ENCODE measurements at regions not wholly inside any gene's neighbourhood (a gene's known extent, or its start where the extent isn't known, plus 50 kb on each side); places are given as distances from the start of the nearest gene placed in this dataset.

GRCh38 chr5:12175914-12176585 is 271.8 kb upstream of the CTNND2 start:
- no peak overlapping the region for H3K4me3 ChIP-seq (replicated peaks in 1 of 4; ENCODE audit: control extremely low read depth in 1 of 4, insufficient read depth in 1 of 4, low read depth in 3 of 4, low read length in 4 of 4)
- no peak for TF ChIP-seq CTCF (conservative IDR thresholded peaks at IDR 0.05 in 1 of 2, IDR thresholded peaks at IDR 0.05 in 1 of 2; ENCODE audit: low read depth in 1 of 2, low read length in 2 of 2)
- no peak for TF ChIP-seq EZH2 (IDR thresholded peaks at IDR 0.05; ENCODE audit: low read length, missing control alignments)
- no peak overlapping the region for H3K9ac ChIP-seq (ENCODE audit: insufficient read depth, low read length)
- no peak overlapping the region for H3K4me2 ChIP-seq (ENCODE audit: extremely low read depth, insufficient read depth, low read length)
- no peaks in the 10 kb centered on the region for H4K20me1 ChIP-seq (ENCODE audit: control insufficient read depth, extremely low read depth, insufficient read depth, low read length)
- H2AFZ ChIP-seq (ENCODE audit: low read length) = no peak overlapping the region
- H3K36me3 ChIP-seq (ENCODE audit: control insufficient read depth, insufficient read depth, low read length) = no peaks in the 10 kb centered on the region
- no peaks in the 10 kb centered on the region for H3K9me3 ChIP-seq (ENCODE audit: control insufficient read depth, insufficient read depth, low read depth, low read length)
- no peaks in the 10 kb centered on the region for H3K79me2 ChIP-seq (ENCODE audit: control insufficient read depth, insufficient read depth, low read length)
- H3K27ac ChIP-seq (ENCODE audit: insufficient read depth, low read length) = no peak overlapping the region
- H3K27me3 ChIP-seq (ENCODE audit: control insufficient read depth, insufficient read depth, low read length) = no peaks in the 10 kb centered on the region
- H3K4me1 ChIP-seq (ENCODE audit: control insufficient read depth, extremely low read depth, insufficient read depth, low read length) = no peaks in the 10 kb centered on the region
- no peak for DNase-seq (ENCODE audit: low read depth in 2 of 2)

GRCh38 chr5:12174734-12175133 is 270.5 kb upstream of the CTNND2 start:
- Histone ChIP-seq H3K4me3 (replicated peaks in 1 of 4; ENCODE audit: control extremely low read depth in 1 of 4, insufficient read depth in 1 of 4, low read depth in 3 of 4, low read length in 4 of 4) (no peak overlapping the region), H3K9me3 (ENCODE audit: control insufficient read depth, insufficient read depth, low read depth, low read length) (no peaks in the 10 kb centered on the region), H3K4me1 (ENCODE audit: control insufficient read depth, extremely low read depth, insufficient read depth, low read length) (no peaks in the 10 kb centered on the region), H3K36me3 (ENCODE audit: control insufficient read depth, insufficient read depth, low read length) (no peaks in the 10 kb centered on the region), H3K79me2 (ENCODE audit: control insufficient read depth, insufficient read depth, low read length) (no peaks in the 10 kb centered on the region), H3K27me3 (ENCODE audit: control insufficient read depth, insufficient read depth, low read length) (no peaks in the 10 kb centered on the region), H3K9ac (ENCODE audit: insufficient read depth, low read length) (no peak overlapping the region), H3K4me2 (ENCODE audit: extremely low read depth, insufficient read depth, low read length) (no peak overlapping the region), H4K20me1 (ENCODE audit: control insufficient read depth, extremely low read depth, insufficient read depth, low read length) (no peaks in the 10 kb centered on the region), H3K27ac (ENCODE audit: insufficient read depth, low read length) (no peak overlapping the region), H2AFZ (ENCODE audit: low read length) (no peak overlapping the region)
- TF ChIP-seq CTCF (conservative IDR thresholded peaks at IDR 0.05 in 1 of 2, IDR thresholded peaks at IDR 0.05 in 1 of 2; ENCODE audit: low read depth in 1 of 2, low read length in 2 of 2) = no peak
- no peak for TF ChIP-seq EZH2 (IDR thresholded peaks at IDR 0.05; ENCODE audit: low read length, missing control alignments)
- no peak for DNase-seq (ENCODE audit: low read depth in 2 of 2)

- no peak overlapping the region for H3K4me3 ChIP-seq (replicated peaks in 1 of 4; ENCODE audit: control extremely low read depth in 1 of 4, insufficient read depth in 1 of 4, low read depth in 3 of 4, low read length in 4 of 4)
- H4K20me1 ChIP-seq (ENCODE audit: control insufficient read depth, extremely low read depth, insufficient read depth, low read length) = no peaks in the 10 kb centered on the region
- H3K27me3 ChIP-seq (ENCODE audit: control insufficient read depth, insufficient read depth, low read length) = no peaks in the 10 kb centered on the region
- H3K79me2 ChIP-seq (ENCODE audit: control insufficient read depth, insufficient read depth, low read length) = no peaks in the 10 kb centered on the region
- H3K4me1 ChIP-seq (ENCODE audit: control insufficient read depth, extremely low read depth, insufficient read depth, low read length) = no peaks in the 10 kb centered on the region
- H3K9me3 ChIP-seq (ENCODE audit: control insufficient read depth, insufficient read depth, low read depth, low read length) = no peaks in the 10 kb centered on the region
- H3K36me3 ChIP-seq (ENCODE audit: control insufficient read depth, insufficient read depth, low read length) = no peaks in the 10 kb centered on the region
- TF ChIP-seq EZH2 (IDR thresholded peaks at IDR 0.05; ENCODE audit: low read length, missing control alignments) = no peak
- TF ChIP-seq CTCF (conservative IDR thresholded peaks at IDR 0.05 in 1 of 2, IDR thresholded peaks at IDR 0.05 in 1 of 2; ENCODE audit: low read depth in 1 of 2, low read length in 2 of 2) = no peak
- DNase-seq (ENCODE audit: low read depth in 2 of 2) = no peak
- H3K9ac ChIP-seq (ENCODE audit: insufficient read depth, low read length) = no peak overlapping the region
- no peak overlapping the region for H2AFZ ChIP-seq (ENCODE audit: low read length)
- no peak overlapping the region for H3K27ac ChIP-seq (ENCODE audit: insufficient read depth, low read length)
- no peak overlapping the region for H3K4me2 ChIP-seq (ENCODE audit: extremely low read depth, insufficient read depth, low read length)
Measured at GRCh38 chr5:12169536-12169935, 265.3 kb upstream of the CTNND2 start.

Measured in fibroblast of lung (primary cell).